GM12864 (cell line): ENCODE measurements at regions not wholly inside any gene's neighbourhood (a gene's known extent, or its start where the extent isn't known, plus 50 kb on each side); places are given as distances from the start of the nearest gene placed in this dataset.

Experiments
- DNase-seq: peaks from one replicate; pipeline ENCODE4 v3.0.0-alpha.2; 2011; ENCODE audit warnings: low read depth
- H3K4me3 ChIP-seq: 2 replicates; pipeline ENCODE4 v1.5.1; 2011; ENCODE audit warnings: mild to moderate bottlenecking, low read depth, low read length, control low read depth
- TF ChIP-seq, protein P1 (sequence below): IDR thresholded peaks from 2 replicates; pipeline ENCODE4 v1.5.1; 2011; ENCODE audit warnings: low read depth, mild to moderate bottlenecking, moderate library complexity, low read length, control low read depth, inconsistent platforms; ENCODE audit errors: missing control alignments

DNA sequence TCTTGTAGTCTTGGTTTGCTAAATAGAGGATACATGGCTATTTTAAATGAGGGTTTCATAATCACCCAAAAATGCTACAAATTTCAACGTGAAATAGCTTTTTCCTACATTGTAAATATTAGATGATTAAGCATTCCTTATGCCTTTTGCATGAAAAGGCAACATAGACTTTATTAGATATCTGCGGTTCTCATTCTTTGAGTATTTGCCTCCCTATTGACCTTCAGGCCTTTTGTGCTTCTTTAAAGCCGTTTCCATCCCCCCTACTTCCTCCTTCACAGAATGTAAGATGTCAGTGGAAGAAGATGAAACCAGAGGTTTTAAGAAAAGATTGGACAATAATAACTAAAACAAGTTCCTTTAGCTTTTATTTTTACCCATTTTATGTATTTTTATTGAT, 144.1 kb downstream of the UBE2E3 start:
- DNase-seq: no peak
- no peak overlapping the region for H3K4me3 ChIP-seq
- TF ChIP-seq, protein P1, sequence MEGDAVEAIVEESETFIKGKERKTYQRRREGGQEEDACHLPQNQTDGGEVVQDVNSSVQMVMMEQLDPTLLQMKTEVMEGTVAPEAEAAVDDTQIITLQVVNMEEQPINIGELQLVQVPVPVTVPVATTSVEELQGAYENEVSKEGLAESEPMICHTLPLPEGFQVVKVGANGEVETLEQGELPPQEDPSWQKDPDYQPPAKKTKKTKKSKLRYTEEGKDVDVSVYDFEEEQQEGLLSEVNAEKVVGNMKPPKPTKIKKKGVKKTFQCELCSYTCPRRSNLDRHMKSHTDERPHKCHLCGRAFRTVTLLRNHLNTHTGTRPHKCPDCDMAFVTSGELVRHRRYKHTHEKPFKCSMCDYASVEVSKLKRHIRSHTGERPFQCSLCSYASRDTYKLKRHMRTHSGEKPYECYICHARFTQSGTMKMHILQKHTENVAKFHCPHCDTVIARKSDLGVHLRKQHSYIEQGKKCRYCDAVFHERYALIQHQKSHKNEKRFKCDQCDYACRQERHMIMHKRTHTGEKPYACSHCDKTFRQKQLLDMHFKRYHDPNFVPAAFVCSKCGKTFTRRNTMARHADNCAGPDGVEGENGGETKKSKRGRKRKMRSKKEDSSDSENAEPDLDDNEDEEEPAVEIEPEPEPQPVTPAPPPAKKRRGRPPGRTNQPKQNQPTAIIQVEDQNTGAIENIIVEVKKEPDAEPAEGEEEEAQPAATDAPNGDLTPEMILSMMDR: no peak

- DNase-seq: no peak
- no peak overlapping the region for H3K4me3 ChIP-seq
- TF ChIP-seq, protein P1: no peak
These were observed 145.0 kb downstream of the UBE2E3 start for GRCh38 chr2:181125359-181125758.

- H3K4me3 ChIP-seq: no peak overlapping the region
- DNase-seq: no peak
These were observed 146.0 kb downstream of the UBE2E3 start for GRCh38 chr2:181126311-181126868.

GRCh38 chr2:181128199-181128598, 147.8 kb downstream of the UBE2E3 start:
- peak; percentile 46 for DNase-seq
- H3K4me3 ChIP-seq: no peak overlapping the region
- TF ChIP-seq, protein P1: no peak

More at GRCh38 chr2:181126311-181126868, 146.0 kb downstream of the UBE2E3 start:
- TF ChIP-seq, protein P1: no peak

DNA sequence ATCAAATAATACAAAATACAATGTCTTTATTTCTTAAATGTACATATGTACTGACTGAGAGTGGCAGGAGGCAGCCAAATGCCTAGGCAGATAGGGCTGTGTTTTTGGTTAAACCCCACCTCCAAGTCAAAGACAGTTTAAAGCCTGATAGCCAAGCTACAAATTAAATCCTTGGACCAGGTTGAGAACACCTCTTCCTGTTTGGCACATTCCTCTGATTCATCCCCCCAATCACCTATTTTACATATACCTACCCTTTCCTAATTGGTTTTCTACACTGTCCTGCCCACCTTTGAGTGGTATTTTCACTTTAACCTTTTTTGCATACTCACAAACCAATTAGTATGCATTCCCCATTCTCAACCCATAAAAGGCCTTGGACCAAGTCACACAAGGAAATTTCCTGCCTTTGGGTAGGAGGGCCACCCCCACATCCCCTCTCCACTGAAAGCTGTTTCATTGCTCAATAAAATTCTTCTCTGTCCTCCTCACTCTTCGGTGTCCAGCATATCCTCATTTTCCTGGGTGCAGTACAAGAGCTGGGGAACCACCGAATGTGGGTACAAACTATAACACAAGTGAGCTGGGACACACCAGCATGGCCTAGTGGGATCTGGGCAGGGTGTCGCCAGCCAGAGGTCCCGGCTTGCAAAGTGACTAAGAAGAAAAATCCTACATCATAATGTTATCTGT, 149.1 kb downstream of the UBE2E3 start:
- no peak for DNase-seq
- TF ChIP-seq, protein P1: no peak
- no peak overlapping the region for H3K4me3 ChIP-seq

- no peak for DNase-seq
- H3K4me3 ChIP-seq: no peak overlapping the region
- TF ChIP-seq, protein P1: no peak
These were observed 150.3 kb downstream of the UBE2E3 start for GRCh38 chr2:181130686-181131085.

DNA sequence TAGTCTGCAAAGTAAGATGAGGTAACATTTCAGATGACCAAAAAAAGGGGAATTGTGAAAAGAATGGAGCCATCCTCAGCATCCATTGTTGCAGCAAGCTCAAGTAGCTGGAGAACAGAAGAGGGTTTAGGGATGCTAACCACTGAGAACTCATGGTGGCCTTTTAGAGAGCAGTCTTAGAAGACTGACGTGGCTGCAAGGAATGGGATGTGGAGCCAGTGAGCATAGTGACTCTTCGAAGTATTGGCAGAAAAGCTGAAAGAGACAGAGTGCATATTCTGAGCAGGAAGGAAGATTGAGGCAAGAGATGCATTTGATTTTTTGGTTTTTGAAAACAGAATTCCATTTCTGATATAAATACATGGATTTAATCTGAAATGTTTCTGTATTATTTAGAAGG, 151.2 kb downstream of the UBE2E3 start:
- H3K4me3 ChIP-seq: no peak overlapping the region
- DNase-seq: no peak
- TF ChIP-seq, protein P1: no peak
